Vagina (tissue), 2 donors: ENCODE measurements at regions not wholly inside any gene's neighbourhood (a gene's known extent, or its start where the extent isn't known, plus 50 kb on each side); places are given as distances from the start of the nearest gene placed in this dataset.

ENCODE experiments used
- DNase-seq, 2 donors: peaks; one replicate each; pipeline ENCODE4 v3.0.0-alpha.2; 2017; ENCODE audit errors: extremely low spot score in 2 of 2
- H3K27ac ChIP-seq: fragments of 200-600 bp; sonication (generic); one replicate; pipeline ENCODE4 v1.5.1; 2019
- H3K27me3 ChIP-seq: fragments of 200-600 bp; sonication (generic); one replicate; pipeline ENCODE4 v1.5.1; 2019
- H3K36me3 ChIP-seq, 2 donors: fragments of 200-600 bp; sonication (generic); one replicate each; pipeline ENCODE4 v1.5.1; 2017 to 2019
- H3K4me1 ChIP-seq: fragments of 200-600 bp; sonication (generic); one replicate; pipeline ENCODE4 v1.5.1; 2019
- H3K4me3 ChIP-seq, 2 donors: fragments of 200-600 bp; sonication (generic); 1 replicate in 1 of 2; 2 replicates in 1 of 2; pipeline ENCODE4 v1.5.1; 2016 to 2019
- H3K9me3 ChIP-seq: fragments of 200-600 bp; sonication (generic); one replicate; pipeline ENCODE4 v1.5.1; 2019
- CTCF ChIP-seq, 3 experiments: fragments of 450-650 bp in 2 of 3; fragments of 200-600 bp in 1 of 3; sonication (generic) in 1 of 3; IDR thresholded peaks; one replicate each; pipeline ENCODE4 v1.5.1; 2017 to 2019; ENCODE audit warnings: antibody characterized with exemption in 3 of 3, mild to moderate bottlenecking in 2 of 3, moderate library complexity in 2 of 3
- POLR2A ChIP-seq, 2 donors: fragments of 450-650 bp; IDR thresholded peaks; one replicate each; pipeline ENCODE4 v1.6.1; 2017; ENCODE audit warnings: antibody characterized with exemption in 2 of 2, mild to moderate bottlenecking in 2 of 2, moderate library complexity in 2 of 2
- POLR2AphosphoS5 ChIP-seq, 2 donors: sonication (generic); formaldehyde crosslinking; IDR thresholded peaks; one replicate each; pipeline ENCODE4 v1.9.0; 2017; ENCODE audit warnings: antibody characterized with exemption in 2 of 2, mild to moderate bottlenecking in 2 of 2, low read depth in 1 of 2; ENCODE audit not compliant: insufficient read depth in 1 of 2
- intact Hi-C: fragments of 100-400 bp; cut with DNase I; formaldehyde crosslinking; loops from one replicate; pipeline ENCODE4 v1.15.1; 2023

- TF ChIP-seq CTCF (IDR thresholded peaks at IDR 0.05): no peak
- TF ChIP-seq POLR2A (IDR thresholded peaks at IDR 0.05): no peak
- no peak for TF ChIP-seq POLR2AphosphoS5 (IDR thresholded peaks at IDR 0.05; ENCODE audit: insufficient read depth in 1 of 2, low read depth in 1 of 2)
- Histone ChIP-seq H3K27ac (no peak overlapping the region), H3K36me3 (no peaks in the 10 kb centered on the region), H3K4me3 (no peak overlapping the region), H3K27me3 (no peaks in the 10 kb centered on the region), H3K9me3 (no peaks in the 10 kb centered on the region), H3K4me1 (peaks cover 7% of the 10 kb centered on the region)
- no peak for DNase-seq
- intact Hi-C loops: no loop called here
Measured at GRCh38 chr6:167658106-167658505, 168.6 kb upstream of the AFDN start.

DNA sequence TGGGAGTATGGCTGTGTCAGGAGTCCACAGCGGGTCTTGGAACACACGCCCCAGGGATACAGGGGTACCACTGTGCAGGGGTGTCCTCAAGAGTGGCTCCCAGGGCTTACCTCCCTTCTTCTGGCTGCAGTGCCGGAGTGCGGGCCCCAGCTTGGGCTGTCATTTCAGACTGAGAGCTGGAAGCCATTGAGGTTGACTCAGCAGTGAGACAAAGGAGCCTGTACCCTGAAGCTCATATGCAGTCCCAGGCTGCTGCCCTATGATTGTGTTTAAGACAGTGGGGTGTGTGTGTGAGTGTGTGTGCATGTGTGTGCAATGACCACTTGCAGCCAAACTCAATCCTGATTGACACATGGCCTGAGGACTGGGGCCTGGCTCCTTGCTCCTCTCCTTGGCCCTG is 167.7 kb upstream of the AFDN start:
- no peak overlapping the region for H3K27ac ChIP-seq
- H3K4me3 ChIP-seq: no peak overlapping the region
- TF ChIP-seq CTCF (IDR thresholded peaks at IDR 0.05): no peak
- TF ChIP-seq POLR2AphosphoS5 (IDR thresholded peaks at IDR 0.05; ENCODE audit: insufficient read depth in 1 of 2, low read depth in 1 of 2): no peak
- TF ChIP-seq POLR2A (IDR thresholded peaks at IDR 0.05): no peak
- intact Hi-C loops: no loop called here
- no peaks in the 10 kb centered on the region for H3K36me3 ChIP-seq
- no peak for DNase-seq
- no peaks in the 10 kb centered on the region for H3K27me3 ChIP-seq
- no peaks in the 10 kb centered on the region for H3K9me3 ChIP-seq
- H3K4me1 ChIP-seq: peaks cover 7% of the 10 kb centered on the region

GRCh38 chr6:167660424-167660823 is 166.3 kb upstream of the AFDN start:
- Histone ChIP-seq H3K9me3 (no peaks in the 10 kb centered on the region), H3K27me3 (no peaks in the 10 kb centered on the region), H3K4me3 (no peak overlapping the region), H3K4me1 (peaks cover 7% of the 10 kb centered on the region), H3K36me3 (no peaks in the 10 kb centered on the region), H3K27ac (no peak overlapping the region)
- intact Hi-C loops: no loop called here
- TF ChIP-seq POLR2AphosphoS5 (IDR thresholded peaks at IDR 0.05; ENCODE audit: insufficient read depth in 1 of 2, low read depth in 1 of 2) (no peak), CTCF (IDR thresholded peaks at IDR 0.05) (no peak), POLR2A (IDR thresholded peaks at IDR 0.05) (no peak)
- no peak for DNase-seq

GRCh38 chr6:167660944-167661551 is 165.7 kb upstream of the AFDN start:
- H3K36me3 ChIP-seq: no peaks in the 10 kb centered on the region
- intact Hi-C loops: no loop called here
- H3K27me3 ChIP-seq: no peaks in the 10 kb centered on the region
- no peak for DNase-seq
- no peak for TF ChIP-seq POLR2A (IDR thresholded peaks at IDR 0.05)
- TF ChIP-seq POLR2AphosphoS5 (IDR thresholded peaks at IDR 0.05; ENCODE audit: insufficient read depth in 1 of 2, low read depth in 1 of 2): no peak
- H3K4me1 ChIP-seq: peaks cover 7% of the 10 kb centered on the region
- no peak overlapping the region for H3K4me3 ChIP-seq
- no peak overlapping the region for H3K27ac ChIP-seq
- no peaks in the 10 kb centered on the region for H3K9me3 ChIP-seq

- peaks cover 7% of the 10 kb centered on the region for H3K4me1 ChIP-seq
- DNase-seq: no peak
- no peak overlapping the region for H3K27ac ChIP-seq
- no peaks in the 10 kb centered on the region for H3K36me3 ChIP-seq
- no peaks in the 10 kb centered on the region for H3K27me3 ChIP-seq
- TF ChIP-seq CTCF (IDR thresholded peaks at IDR 0.05): no peak
- no peak for TF ChIP-seq POLR2A (IDR thresholded peaks at IDR 0.05)
- TF ChIP-seq POLR2AphosphoS5 (IDR thresholded peaks at IDR 0.05; ENCODE audit: insufficient read depth in 1 of 2, low read depth in 1 of 2): no peak
- no peaks in the 10 kb centered on the region for H3K9me3 ChIP-seq
- no peak overlapping the region for H3K4me3 ChIP-seq
- intact Hi-C loops: no loop called here
Measured at GRCh38 chr6:167661552-167662044, 165.1 kb upstream of the AFDN start.
